Parathyroid adenoma (tissue), 2 donors: ENCODE measurements at regions not wholly inside any gene's neighbourhood (a gene's known extent, or its start where the extent isn't known, plus 50 kb on each side); places are given as distances from the start of the nearest gene placed in this dataset.

Experiments used
- H2AFZ ChIP-seq: fragments of 300-600 bp; sonication (generic); one replicate; pipeline ENCODE4 v1.7.0; 2017; ENCODE audit warnings: antibody characterized with exemption, mild to moderate bottlenecking
- H3K27ac ChIP-seq: fragments of 300-600 bp; sonication (generic); one replicate; pipeline ENCODE4 v1.7.0; 2017
- H3K27me3 ChIP-seq: fragments of 300-600 bp; sonication (generic); one replicate; pipeline ENCODE4 v1.7.0; 2017; ENCODE audit warnings: low read length; ENCODE audit not compliant: control insufficient read depth, insufficient read depth
- H3K36me3 ChIP-seq: fragments of 300-600 bp; sonication (generic); one replicate; pipeline ENCODE4 v1.7.0; 2017; ENCODE audit warnings: low read length; ENCODE audit not compliant: control insufficient read depth, insufficient read depth
- H3K4me1 ChIP-seq: fragments of 300-600 bp; sonication (generic); one replicate; pipeline ENCODE4 v1.7.0; 2017; ENCODE audit warnings: control low read depth
- H3K4me2 ChIP-seq: fragments of 300-600 bp; sonication (generic); one replicate; pipeline ENCODE4 v1.7.0; 2017; ENCODE audit warnings: low read length
- H3K4me3 ChIP-seq: fragments of 300-600 bp; sonication (generic); one replicate; pipeline ENCODE4 v1.7.0; 2017; ENCODE audit warnings: low read depth, low read length
- H3K79me2 ChIP-seq: fragments of 300-600 bp; sonication (generic); one replicate; pipeline ENCODE4 v1.7.0; 2017; ENCODE audit warnings: control low read depth
- H3K9ac ChIP-seq: fragments of 300-600 bp; sonication (generic); one replicate; pipeline ENCODE4 v1.7.0; 2017; ENCODE audit warnings: mild to moderate bottlenecking
- H3K9me3 ChIP-seq: fragments of 300-600 bp; sonication (generic); one replicate; pipeline ENCODE4 v1.7.0; 2017; ENCODE audit warnings: low read length; ENCODE audit not compliant: control insufficient read depth
- CTCF ChIP-seq: fragments of 300-600 bp; sonication (generic); IDR thresholded peaks from one replicate; pipeline ENCODE4 v1.7.0; 2017; ENCODE audit warnings: antibody characterized with exemption, mild to moderate bottlenecking
- donor health status: primary hyperparathyroidism.

GRCh38 chr7:85890244-85890811 is 703.5 kb upstream of the SEMA3D start:
- Histone ChIP-seq H3K9ac (no peak overlapping the region), H3K27ac (no peak overlapping the region), H3K4me1 (no peaks in the 10 kb centered on the region), H3K4me3 (no peak overlapping the region), H3K36me3 (no peaks in the 10 kb centered on the region), H3K79me2 (no peaks in the 10 kb centered on the region), H3K9me3 (no peaks in the 10 kb centered on the region), H3K27me3 (no peaks in the 10 kb centered on the region), H2AFZ (no peak overlapping the region), H3K4me2 (no peak overlapping the region)
- TF ChIP-seq CTCF: peak; percentile 18

- H3K4me2 ChIP-seq: no peak overlapping the region
- H3K9ac ChIP-seq: no peak overlapping the region
- H3K27me3 ChIP-seq: no peaks in the 10 kb centered on the region
- no peak overlapping the region for H3K27ac ChIP-seq
- TF ChIP-seq CTCF: no peak
- H3K79me2 ChIP-seq: no peaks in the 10 kb centered on the region
- H3K9me3 ChIP-seq: no peaks in the 10 kb centered on the region
- no peaks in the 10 kb centered on the region for H3K4me1 ChIP-seq
- no peak overlapping the region for H2AFZ ChIP-seq
- no peak overlapping the region for H3K4me3 ChIP-seq
- no peaks in the 10 kb centered on the region for H3K36me3 ChIP-seq
Observed at GRCh38 chr7:85887133-85887532, 700.3 kb upstream of the SEMA3D start.

GRCh38 chr7:85882335-85882734 is 695.5 kb upstream of the SEMA3D start:
- no peak overlapping the region for H3K9ac ChIP-seq
- no peak overlapping the region for H3K4me3 ChIP-seq
- H2AFZ ChIP-seq: no peak overlapping the region
- no peaks in the 10 kb centered on the region for H3K79me2 ChIP-seq
- no peaks in the 10 kb centered on the region for H3K9me3 ChIP-seq
- H3K4me2 ChIP-seq: no peak overlapping the region
- H3K4me1 ChIP-seq: no peaks in the 10 kb centered on the region
- no peak for TF ChIP-seq CTCF
- no peaks in the 10 kb centered on the region for H3K27me3 ChIP-seq
- no peaks in the 10 kb centered on the region for H3K36me3 ChIP-seq
- no peak overlapping the region for H3K27ac ChIP-seq

GRCh38 chr7:85875398-85875797 is 688.5 kb upstream of the SEMA3D start:
- Histone ChIP-seq H3K4me3 (no peak overlapping the region), H3K4me1 (no peaks in the 10 kb centered on the region), H3K36me3 (no peaks in the 10 kb centered on the region), H3K9ac (no peak overlapping the region), H3K27me3 (no peaks in the 10 kb centered on the region), H2AFZ (no peak overlapping the region), H3K4me2 (no peak overlapping the region), H3K79me2 (no peaks in the 10 kb centered on the region), H3K27ac (no peak overlapping the region), H3K9me3 (no peaks in the 10 kb centered on the region)
- no peak for TF ChIP-seq CTCF

GRCh38 chr7:85866540-85866939 is 679.7 kb upstream of the SEMA3D start:
- Histone ChIP-seq H3K4me3 (no peak overlapping the region), H3K4me1 (no peaks in the 10 kb centered on the region), H3K9me3 (no peaks in the 10 kb centered on the region), H3K9ac (no peak overlapping the region), H3K27me3 (no peaks in the 10 kb centered on the region), H2AFZ (no peak overlapping the region), H3K4me2 (no peak overlapping the region), H3K36me3 (no peaks in the 10 kb centered on the region), H3K79me2 (no peaks in the 10 kb centered on the region), H3K27ac (no peak overlapping the region)
- no peak for TF ChIP-seq CTCF
